ENCODE measurements at regions not wholly inside any gene's neighbourhood (a gene's known extent, or its start where the extent isn't known, plus 50 kb on each side); places are given as distances from the start of the nearest gene placed in this dataset.
A peak's percentile ranks its signal among the peaks of the same experiment; 100 is the strongest.

- DNase-seq (ENCODE audit: low read depth, low spot score): no peak
Measured at GRCh38 chr12:19572920-19573558, 133.7 kb downstream of the AEBP2 start.

DNA sequence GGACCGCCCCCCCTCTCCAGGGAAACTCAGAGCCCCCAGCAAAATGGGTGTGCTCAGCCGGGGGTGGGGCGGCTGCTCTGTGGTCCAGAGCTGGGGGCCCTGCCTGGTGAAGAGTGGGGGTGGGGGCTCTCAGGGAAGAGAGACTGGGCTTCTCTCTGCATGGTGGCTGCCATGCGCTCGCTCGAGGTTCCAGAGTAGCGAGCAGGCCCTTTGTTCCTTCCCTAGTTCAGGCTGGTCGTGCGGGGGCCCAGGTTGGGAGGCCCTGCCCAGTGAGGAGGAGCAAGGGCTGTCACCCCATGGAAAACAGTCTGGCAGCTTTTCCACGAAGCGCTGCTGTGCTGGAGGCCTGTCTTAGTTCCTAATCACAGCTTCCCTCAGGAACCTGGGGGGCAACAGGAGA lies 134.6 kb downstream of the AEBP2 start:
- DNase-seq (ENCODE audit: low read depth, low spot score): no peak

DNA sequence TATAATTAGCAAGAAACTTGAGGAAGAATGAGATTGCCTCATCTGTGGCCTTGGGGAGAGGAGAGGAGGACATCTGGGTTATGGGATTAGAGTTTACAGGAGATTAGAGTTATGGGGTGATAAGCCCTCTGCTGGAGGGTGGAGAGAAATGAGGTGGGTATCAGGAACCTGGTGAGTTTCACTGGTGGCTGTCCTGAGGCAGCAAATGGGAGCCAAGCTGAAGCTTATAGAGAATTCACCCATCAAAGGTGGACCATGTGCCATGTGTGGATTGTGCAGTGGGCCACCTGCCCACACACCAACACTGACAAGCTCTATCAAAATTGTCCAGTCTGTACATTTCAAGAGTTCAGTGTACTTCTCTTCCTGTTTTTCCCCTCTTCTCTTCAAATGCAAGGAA lies 135.3 kb downstream of the AEBP2 start:
- no peak for DNase-seq (ENCODE audit: low read depth, low spot score)

DNA sequence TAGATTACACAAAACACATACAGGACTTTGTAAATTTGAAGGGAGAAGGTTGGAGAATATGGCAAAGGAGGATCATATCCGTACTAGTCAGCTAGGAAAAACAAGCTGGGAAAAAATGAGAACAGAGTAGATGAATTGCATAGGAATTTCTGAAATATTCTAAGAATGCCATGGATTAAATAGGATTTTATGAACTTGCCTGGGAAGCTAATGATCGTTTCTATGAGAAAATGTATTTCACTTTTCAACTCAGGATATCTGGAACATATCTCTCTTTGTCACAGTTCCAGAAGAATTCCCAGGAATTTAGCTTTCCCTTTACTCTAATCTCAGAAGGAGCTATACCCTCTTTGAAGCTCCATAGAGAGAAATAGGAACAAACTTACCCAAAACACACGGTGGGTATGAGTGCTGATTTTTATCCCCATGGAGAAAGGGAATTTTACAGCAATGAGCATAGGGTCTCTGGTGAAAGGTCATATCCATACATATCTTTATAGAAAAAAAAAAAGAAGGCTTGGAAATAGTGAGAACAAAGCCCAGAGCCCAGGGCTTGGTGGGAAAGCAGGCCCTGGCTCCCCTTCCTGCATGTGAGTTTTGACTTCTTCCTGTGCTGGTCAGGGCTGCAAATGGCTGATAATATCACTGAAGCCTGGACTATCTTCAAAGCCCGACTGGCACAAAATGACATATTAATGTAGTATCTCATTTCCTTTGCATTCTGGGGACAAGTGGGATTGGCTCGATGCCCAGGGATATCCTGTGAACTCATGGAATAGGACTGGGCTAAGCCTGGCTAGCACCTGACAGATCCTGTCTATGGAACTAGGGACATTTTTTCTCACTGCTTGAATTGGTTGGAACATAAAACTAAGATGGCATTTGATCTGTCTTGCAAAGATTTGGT lies 136.3 kb downstream of the AEBP2 start:
- peak; percentile 36 for DNase-seq (ENCODE audit: low read depth, low spot score)

GRCh38 chr12:19576506-19577280 lies 137.4 kb downstream of the AEBP2 start:
- peak; percentile 45 for DNase-seq (ENCODE audit: low read depth, low spot score)

DNA sequence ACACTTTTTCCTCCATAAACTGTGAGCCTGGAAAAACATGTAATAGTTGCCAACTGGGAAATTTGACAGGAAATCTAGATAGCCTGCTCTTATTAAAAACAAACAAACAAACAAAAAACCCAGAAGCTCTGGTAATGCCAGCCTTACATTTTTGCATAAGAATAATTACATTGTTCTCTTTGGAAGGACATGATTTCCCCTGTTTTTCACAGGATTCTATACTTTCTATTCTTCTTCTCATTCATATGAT lies 137.9 kb downstream of the AEBP2 start:
- DNase-seq (ENCODE audit: low read depth, low spot score): no peak

DNA sequence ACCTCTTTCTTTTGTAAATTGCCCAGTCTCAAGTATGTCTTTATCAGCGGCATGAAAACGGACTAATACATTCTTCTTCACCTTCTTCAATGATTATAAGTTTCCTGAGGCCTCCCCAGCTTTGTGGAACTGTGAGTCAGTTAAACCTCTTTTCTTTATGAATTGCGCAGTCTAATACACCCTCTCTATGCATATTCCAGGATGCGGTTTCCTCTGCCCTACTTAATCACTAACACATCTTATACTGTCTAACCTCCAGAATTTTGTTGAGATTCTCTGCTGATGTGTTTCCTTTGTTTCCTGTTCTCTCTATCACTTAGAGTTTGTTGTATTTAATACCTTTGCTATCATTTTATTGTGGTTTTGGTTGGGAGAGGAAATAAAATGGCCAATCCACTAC lies 145.4 kb downstream of the AEBP2 start:
- no peak for DNase-seq (ENCODE audit: low read depth, low spot score)

- DNase-seq (ENCODE audit: low read depth, low spot score): no peak
Measured at GRCh38 chr12:19588951-19589350, 149.7 kb downstream of the AEBP2 start.

DNA sequence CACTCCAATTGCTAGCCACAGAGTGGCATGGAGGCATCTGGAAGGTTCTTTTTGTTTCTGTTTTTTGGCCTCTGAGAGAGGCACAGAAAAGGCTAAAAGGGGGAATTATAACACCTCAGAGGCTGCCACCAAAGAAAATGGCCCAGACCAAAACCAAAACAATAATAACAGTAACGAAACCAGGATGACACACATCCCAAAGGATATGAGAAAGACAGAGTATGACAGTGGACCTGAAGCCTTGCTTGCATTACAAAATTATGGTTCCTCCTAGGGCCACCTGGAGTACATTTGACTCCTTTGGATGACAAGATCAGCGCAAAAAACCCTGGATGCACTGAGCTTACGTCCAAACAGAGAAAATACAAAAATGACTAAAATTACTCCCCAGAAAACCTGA lies 152.7 kb downstream of the AEBP2 start:
- DNase-seq (ENCODE audit: low read depth, low spot score): no peak

DNA sequence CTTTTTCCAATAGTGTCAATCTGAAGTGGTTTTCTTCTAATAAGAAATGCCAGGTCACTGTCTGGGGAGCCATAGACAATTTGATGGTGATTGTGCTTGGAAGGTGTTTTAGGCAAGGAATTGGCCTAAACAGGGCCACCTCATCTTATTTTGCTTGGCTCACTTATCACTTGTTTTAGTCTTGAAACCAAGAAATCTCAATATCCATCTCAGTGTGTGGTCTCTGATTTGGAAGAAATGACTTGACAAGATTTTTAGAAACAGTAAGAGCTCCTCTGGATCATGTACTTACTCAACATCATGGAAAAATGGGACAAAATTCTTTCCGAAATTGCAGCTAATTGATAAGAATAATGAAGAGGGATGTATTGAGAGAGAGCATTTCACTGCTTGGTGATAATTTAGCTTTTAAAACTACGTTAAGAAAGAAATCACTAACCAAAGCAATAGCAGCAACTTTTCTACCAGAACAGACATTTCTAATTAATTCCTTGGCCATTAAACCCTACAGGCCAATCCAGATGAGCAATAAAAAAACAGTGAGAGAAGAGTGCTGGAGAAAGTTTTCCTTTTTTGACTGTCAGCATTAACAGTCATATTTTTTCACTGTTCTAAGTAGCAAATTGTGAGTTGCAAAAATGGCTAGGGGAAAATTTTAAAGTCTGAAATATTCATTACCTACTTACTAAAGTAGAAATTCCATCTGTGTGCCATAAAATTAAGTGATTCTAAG lies 157.3 kb downstream of the AEBP2 start:
- DNase-seq (ENCODE audit: low read depth, low spot score): no peak

- no peak for DNase-seq (ENCODE audit: low read depth, low spot score)
Measured at GRCh38 chr12:19597167-19598026, 158.1 kb downstream of the AEBP2 start.

- no peak for DNase-seq (ENCODE audit: low read depth, low spot score)
Measured at GRCh38 chr12:19605720-19606119, 166.4 kb downstream of the AEBP2 start.

DNA sequence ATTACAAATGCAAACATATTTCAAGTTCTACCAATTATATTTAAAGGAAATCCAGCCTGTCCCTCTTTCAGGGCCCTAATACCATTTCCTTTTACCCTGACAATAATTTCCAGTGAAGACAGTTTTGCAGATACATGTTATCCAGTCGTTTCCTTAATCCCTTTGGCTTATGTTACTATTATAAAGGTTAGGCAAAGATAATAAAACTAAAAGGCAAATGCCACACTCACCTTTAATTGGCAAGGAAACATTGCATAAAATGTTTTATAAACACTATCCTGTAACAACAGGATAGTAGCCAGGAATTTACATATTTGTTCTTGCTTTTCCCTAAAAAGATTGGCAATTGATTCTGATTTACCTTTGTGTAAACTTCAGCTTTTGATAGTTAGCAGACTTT lies 168.7 kb downstream of the AEBP2 start:
- DNase-seq (ENCODE audit: low read depth, low spot score): no peak

DNA sequence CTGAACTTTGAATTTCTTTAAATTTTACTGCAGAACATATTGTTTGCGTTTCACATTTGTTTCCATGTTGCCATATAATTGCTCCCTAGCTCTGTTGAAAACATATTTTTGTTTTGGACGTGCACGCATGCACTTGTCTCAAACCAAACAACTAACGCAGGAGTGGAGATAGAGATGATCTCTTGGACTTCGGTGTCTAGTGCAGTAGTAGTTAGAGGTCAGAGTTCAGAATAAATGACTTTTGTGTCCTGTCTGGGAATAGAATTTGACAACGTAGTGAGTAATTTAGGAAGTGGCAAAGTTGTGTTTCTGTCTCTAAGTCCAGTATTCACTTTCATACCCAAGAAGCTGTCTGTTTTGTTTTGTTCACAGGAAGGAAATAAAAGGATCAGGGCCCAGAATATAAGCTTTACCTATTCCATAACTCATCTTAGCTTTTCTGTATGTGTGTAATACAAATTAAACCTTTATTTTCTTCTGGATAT lies 173.8 kb downstream of the AEBP2 start:
- no peak for DNase-seq (ENCODE audit: low read depth, low spot score)

DNA sequence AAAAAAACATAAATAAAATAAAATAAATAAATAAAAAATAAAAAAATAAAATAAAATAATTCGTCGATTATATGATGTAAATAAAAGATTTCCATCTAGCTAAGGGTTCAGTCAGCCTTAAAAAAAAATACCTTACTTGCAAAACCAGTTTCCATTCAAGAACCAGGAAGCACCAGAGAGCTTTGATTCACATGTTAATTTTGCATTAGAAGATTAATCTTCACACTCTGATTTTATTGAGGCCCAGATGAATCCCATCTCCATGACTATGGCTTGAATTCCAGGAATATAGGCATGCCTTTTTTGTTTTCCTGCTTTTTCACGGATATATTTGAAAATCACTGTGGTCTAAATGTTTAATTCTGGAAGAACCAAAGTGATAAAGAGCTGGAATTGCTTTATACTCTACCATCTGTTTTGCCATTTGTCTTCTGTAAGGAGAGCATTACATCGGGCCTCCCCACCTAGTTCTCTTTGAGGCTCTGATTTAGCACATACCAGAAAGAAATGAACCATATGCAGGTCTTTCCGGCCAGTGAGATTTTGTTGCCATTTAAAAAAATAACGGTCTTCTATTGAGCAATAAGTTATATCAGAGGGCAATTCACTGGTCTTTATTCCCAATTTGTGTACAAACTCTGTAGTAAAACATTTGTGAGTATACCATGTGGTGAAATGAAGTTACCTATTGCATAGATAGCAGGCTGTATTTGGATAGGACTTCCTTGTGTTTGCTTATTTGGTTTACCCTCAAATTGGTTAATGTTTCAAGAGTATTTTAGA lies 175.5 kb downstream of the AEBP2 start:
- no peak for DNase-seq (ENCODE audit: low read depth, low spot score)

DNA sequence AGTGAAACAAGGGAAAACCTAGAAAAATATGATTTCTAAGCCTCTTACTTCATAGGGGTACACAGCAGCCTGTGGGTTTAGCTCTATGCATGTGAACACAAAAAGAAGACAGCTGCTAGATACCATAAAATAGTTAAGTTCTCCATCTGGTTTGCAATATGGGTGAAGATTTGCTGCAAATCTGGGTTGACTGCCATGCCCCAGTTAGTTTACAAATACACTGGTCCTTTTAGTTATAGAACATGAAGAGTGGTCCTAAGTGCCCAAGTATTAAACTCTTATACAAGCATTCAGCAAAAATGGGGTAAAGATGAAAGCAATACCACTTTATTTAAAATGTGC lies 176.1 kb downstream of the AEBP2 start:
- no peak for DNase-seq (ENCODE audit: low read depth, low spot score)

DNA sequence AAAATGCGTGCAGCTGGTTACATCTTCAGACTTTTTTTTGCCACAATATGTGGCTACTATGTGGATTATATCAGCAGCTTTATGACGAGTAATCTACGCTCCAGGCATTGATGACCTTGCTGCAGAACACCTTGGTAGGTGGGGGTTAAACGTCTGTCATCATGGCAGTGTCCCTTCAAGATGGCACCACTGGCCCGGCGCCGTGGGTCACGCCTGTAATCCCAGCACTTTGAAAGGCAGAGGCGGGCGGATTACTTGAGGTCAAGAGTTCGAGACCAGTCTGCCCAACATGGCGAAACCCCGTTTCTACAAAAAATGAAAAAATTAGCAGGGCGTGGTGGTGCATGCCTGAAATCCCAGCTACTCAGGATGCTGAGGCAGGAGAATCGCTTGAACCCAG lies 177.5 kb downstream of the AEBP2 start:
- DNase-seq (ENCODE audit: low read depth, low spot score): no peak

GRCh38 chr12:19620222-19620621 lies 180.9 kb downstream of the AEBP2 start:
- DNase-seq (ENCODE audit: low read depth, low spot score): no peak

- no peak for DNase-seq (ENCODE audit: low read depth, low spot score)
Measured at GRCh38 chr12:19623751-19624399, 184.6 kb downstream of the AEBP2 start.

- DNase-seq (ENCODE audit: low read depth, low spot score): peak; percentile 63
Measured at GRCh38 chr12:19624491-19624890, 185.2 kb downstream of the AEBP2 start.

Measured in smooth muscle cell of the brain vasculature (primary cell).